ENCODE measurements at regions not wholly inside any gene's neighbourhood (a gene's known extent, or its start where the extent isn't known, plus 50 kb on each side); places are given as distances from the start of the nearest gene placed in this dataset.
"Not testable (repeated sequence)": the region's sequence is repeated elsewhere in the genome, so short reads cannot be mapped to it uniquely, and the experiment has no call there.

DNA sequence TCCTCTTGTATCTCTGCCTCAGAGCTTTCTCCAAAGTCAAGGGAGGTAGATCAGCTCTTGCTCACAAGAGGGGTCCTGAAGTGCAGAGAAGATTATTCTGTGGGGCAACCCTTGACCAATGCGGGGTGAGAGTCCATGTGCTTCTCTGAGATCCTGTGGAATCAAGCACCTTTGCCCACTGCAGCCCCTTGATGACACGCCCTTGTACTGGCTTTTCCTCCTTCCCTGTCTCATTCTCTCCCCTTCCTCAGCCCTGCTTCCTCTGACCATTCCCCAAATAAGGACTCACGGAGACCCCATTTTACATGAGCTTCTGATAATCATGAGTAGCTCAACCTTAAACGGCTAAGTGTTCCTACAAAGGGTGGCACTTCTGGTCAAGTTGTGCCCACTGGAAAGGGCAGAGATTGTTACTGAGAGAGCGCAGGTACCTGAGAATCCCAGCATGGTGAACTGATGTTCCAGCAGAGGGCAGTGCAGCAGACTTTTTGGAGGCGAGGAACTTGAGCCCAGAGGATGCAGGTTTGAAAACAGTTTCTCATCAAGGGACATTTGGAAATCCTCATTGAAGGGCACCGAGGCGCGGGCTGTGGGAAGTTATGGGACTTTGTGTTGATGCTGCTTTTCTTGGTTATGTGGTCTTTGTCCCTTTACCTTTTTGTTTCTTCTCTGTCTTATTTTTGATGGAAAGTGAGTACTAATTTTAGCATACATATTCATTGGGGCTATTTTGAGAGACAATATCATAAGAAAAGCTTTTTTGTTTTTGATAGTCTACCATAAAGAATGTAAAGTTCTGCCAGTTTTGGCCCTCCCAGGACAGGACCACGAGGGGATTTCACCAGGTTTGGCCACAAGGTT is 201.3 kb downstream of the RBM46 start:
- DNase-seq, result no peak

DNA sequence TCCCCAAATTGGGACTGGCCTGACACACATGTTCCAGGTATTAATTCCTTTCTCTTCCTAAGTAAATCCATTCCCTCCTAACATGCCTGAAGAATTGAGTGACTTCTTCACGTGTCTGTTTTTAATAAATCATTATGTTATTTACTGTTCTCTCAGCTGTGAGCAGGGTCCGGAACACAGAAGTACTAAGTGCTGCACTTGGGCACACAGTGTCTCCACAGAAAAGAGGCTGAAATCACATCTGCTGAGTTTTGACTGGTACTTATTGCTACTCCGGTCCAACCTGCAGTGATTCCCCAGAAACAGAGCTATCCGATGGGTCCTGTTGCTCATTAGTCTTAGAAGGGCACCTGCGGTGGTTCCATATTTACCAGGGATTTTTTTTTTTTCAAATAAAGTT is 202.6 kb downstream of the RBM46 start:
- DNase-seq, result no peak

DNA sequence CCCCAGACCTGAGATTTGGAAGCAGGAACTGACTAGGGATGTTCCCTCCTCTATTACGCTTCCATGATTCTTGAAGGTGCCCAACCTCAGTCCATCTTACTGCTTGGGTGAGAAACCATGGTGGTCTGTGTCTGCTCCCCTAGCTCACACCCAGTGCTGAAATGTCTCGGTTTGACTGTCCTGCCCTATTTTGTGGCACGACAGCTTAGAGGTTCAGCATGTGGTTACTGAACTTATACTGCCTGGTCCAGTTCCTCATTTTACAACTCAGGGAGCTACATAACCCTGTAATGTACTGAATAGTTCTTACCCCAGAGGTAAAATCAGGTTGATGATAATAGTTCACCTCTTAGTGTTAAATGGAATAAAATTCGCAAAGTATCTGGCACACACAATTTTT is 203.1 kb downstream of the RBM46 start:
- DNase-seq, result no peak

DNA sequence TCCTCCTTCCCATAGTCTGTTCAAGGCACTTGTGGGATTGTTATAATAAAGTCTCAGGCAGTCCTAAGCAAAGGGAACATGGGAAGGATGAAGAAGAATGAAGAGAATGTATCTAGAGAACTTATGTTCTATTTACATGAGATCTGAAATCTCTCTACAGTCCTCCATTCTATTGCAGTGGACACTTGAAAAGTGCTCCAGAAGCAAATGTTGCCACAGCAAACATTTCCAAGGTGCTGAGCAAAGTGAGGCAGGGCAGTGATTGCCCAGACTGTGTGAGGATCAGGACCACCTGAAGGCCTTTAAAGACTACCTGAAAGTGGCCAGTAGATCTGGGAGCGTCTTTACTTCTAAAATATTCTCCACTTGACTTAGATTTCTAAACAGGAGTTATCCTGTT is 203.5 kb downstream of the RBM46 start:
- no peak for DNase-seq

DNA sequence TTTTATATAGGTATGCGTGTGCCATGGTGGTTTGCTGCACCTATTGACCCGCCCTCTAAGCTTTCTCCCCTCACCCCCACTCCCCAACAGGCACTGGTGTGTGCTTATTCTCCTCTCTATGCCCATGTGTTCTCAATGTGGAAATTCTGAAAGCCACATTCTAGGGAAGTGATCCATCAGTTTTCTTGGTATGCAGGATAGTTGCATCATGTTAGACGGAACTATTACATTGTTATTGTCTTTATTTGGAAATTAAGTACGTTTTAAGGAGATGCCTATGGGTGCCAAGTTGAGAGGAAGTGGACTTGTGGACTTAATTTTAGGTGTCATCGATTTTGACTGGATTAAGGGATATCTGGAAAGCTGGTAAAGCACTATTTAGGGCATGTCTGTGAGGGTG is 204.6 kb downstream of the RBM46 start:
- DNase-seq, result no peak

DNA sequence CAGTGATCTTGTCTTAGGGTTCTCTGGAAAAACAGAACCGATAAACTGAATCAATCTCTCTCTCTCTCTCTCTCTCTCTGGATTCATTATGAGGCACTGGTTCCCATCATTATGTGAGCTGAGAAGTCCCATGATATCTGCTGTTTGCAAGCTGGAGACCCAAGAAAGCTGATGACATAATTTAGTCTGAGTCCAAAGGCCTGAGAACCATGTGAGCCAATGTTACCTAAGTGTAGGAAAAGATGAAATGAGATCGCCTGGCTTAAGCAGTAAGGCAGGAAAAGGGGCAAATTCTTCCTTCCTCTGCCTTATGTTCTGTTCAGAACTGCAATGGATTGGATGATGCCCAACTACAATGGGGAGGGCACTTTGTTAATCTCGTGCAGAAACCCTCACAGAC is 207.4 kb downstream of the RBM46 start:
- DNase-seq, result no peak

DNA sequence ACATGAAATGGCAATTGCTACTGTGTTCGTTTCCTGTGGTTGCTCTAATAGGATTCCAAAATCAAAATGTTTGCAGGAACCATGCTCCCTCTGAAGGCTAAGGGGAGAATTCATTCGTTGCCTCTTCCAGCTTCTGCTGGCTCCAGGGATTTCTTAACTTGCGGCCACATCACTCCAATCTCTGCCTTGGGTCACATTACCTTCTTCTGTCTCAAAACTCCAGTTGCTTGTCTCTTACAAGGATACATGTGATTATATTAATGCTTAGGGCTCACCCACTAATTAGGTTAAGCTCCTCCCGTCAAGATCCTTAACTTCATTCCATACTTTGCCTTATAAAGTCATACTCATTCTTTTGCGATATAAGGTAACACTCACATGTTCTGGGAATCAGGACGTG is 208.4 kb downstream of the RBM46 start:
- DNase-seq, result no peak

DNA sequence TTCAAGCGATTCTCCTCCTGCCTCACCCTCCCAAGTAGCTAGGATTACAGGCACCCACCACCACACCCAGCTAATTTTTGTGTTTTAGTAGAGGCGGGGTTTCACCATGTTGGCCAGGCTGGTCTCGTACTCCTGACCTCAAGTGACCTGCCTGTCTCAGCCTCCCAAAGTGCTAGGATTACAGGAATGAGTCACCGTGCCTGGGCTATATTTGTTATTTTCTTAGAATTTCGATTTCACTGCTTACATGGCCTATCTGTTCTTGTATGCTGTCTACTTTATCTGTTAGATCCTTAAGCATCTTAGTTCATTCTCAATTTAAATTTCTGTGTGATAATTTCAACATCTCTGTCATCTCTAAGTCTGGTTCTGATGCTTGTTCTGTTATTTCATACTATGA is 210.6 kb upstream of the NPY2R start:
- not testable (repeated sequence) for DNase-seq

DNA sequence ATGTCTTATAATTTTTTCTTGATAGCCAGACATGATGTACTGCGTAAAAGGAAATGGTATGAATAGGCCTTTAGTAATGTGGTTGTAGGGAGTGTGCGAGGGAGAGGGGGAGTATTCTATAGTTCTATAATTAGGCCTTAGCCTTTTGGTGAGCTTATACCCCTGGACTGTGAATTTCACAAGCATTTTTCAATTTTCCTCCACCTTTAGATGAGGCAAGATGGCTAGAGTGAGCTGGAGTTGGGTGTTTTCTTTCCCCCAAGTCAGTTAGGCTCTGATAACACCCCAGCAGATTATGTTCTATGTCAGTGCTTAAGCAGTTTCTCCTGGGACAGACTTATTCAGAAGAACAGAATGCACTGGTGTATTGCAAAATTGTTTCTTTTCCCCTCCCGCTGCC is 210.2 kb upstream of the NPY2R start:
- DNase-seq, result no peak

DNA sequence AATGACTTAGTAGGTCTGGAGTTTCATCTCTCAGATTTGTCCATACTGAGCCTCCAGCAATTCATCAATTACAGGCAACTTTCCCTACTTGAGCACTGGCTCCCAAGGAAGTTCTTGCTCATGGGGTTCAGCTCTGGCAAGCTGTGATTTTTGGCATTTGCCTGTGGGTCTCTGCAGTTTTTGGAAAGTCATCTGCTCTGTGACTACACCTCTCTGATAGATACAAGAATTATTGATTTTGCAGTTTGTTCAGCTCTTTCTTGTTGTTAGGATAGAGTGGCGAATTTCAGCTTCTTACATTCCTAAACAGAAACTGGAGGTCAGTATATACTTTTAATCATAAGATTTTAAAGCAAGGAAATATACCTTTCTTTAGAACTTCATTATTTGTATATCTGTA is 209.7 kb upstream of the NPY2R start:
- DNase-seq, result no peak

DNA sequence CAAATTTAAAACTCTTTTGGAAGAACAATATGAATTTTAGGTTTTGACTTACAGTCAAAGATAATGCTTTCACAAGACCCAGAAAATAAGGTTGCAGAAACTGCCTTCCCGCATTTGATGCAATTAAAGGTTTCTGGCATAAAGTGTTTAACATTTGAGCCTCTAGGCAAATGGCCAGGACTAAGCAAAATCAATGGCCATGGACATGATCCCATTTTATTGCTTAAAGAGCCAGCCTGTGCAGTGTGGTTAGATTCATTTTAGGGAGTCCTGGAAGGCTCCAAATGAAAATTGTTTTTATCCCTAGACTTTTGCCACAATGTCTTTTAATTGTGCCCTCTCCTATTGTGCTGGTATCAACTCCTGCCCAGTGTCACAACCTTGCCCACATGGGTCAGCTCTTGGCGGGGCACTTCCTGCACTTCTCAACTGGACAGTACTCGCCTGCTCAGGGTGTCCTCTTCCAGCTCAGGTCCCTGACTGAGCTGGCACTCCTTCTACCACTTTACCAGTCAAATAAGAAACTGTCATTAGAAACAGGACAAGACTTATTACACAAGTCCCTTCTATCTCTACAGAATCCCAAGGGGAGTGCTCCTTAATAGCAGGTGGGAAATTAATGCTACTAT is 208.4 kb upstream of the NPY2R start:
- no peak for DNase-seq

DNA sequence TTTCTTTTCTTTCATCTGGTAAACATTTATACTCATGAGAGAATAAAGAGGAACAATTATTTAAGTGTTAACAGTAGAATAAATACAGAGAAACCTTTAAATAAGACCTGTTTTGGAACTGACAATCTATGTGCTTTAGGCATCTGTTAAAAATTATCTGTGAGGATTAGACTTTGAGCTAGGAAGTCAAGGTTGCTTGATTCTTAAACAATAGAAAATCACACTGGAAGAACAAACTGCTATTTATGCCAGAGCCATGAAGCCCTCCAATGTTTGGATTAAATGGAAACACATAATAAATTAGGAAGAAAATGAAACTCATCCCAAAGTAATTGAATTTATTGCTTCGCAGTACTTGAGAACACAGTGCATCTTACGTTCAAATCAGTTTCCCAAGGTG is 207.2 kb upstream of the NPY2R start:
- DNase-seq, result no peak

DNA sequence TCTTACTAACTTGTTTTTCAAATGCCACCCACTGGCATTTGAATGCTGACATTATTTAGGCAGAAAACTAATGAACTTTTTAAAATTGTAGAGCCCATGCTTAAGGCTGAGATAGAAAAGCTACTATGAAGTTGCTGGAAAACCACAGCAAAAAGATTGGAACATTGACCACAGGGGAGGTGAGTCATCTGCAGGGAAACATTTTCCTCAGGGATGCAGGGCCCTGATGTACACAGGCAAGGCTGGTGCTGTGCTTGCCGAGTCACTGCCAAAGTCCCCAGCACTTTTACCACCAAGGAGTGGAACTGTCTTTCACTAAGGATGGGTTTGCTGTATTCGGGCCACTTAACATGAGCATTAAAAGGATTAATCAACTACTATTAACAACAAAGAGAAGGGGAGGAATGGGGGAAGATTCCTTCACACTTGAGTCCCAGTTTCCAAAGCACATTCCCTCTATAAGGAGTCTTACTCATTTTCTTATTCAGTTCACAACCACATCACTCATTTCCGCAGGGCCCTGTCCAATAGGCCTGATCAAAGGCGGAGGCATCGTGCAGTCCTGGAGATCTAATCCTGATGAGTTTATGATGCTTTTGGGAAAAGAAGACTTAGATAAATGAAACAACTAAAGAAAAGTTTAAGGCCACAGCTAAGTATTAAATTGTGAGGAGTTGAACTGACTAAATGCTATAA is 202.9 kb upstream of the NPY2R start:
- no peak for DNase-seq

DNA sequence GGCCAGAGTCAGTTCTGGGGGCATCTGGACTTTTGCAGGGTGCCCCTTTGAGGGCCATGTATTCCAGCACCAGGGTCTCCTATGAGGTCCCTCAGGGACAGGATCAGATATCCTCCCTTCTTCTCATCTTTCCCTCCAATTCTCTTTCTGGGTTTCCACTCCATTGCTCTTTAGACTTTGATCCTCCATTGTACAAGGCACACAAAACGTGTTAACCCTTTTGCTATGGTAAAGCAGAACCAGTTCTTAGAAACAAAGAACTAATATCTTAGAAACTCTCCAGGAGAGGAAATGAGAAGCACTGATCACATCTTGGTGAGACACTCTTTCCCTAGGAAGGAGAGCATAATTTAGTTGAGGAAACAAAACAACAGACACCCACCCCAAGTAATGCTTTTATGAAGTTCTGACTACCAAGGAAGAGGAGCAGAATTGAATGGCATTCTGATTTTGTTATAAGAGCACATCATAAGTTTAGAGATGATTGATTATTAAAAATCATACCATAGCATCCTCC is 200.7 kb upstream of the NPY2R start:
- DNase-seq, result no peak

DNA sequence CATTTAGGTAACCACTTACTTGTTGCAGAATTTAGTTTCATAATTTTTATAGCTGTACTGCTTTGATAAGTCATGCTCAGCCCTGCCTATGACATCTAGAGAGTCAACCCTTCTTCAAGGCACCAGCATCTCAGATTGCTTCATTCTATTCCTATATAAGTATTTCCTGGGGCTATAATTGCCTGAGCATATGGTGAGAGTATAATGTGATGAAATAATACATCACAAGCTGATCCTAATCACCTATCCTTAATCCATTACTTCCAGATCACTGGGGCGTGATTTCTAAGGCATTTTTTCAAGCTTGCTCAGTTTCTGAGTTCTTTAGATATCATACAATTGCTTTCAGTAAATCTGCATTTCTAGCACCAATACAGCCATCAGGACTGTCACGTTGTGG is 200.0 kb upstream of the NPY2R start:
- DNase-seq, result no peak

DNA sequence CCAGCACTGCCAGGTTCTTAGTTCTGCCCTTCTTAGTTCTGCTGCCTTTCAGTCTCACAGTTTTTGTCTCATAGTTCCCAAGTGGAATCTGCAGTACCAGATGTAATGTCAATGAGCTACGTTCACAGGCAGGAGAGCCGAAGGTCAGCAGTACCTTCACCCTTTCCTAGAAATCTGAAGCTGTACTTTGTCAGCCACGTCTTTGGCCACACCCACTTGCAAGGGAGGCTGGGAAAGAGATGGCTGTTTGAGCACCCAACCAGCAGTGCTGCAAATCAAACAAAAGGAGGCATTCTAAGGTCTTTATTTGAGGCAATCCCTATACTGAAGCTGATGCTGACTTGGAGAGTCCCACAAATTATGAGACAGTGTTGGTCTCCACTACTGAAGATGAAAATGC is 199.1 kb upstream of the NPY2R start:
- DNase-seq, result no peak

DNA sequence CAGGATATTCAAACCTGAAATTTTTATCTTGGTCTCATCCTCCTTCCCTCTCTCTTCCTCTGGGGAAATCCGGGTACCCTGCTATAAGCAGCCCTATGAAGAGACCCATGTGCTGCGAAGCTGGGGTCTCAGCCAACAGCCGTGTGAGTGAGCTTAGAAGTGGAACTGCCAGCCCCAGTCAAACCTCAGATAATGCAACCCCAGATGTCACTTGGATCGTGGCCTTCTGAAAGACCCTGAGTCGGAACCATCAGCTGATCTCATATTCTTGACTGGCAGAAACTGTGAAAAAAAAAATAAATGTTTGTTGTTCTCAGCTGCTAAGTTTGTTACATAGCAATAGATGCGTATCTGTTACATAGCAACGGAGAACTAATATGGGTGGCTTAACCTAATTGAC is 198.1 kb upstream of the NPY2R start:
- DNase-seq, result no peak

DNA sequence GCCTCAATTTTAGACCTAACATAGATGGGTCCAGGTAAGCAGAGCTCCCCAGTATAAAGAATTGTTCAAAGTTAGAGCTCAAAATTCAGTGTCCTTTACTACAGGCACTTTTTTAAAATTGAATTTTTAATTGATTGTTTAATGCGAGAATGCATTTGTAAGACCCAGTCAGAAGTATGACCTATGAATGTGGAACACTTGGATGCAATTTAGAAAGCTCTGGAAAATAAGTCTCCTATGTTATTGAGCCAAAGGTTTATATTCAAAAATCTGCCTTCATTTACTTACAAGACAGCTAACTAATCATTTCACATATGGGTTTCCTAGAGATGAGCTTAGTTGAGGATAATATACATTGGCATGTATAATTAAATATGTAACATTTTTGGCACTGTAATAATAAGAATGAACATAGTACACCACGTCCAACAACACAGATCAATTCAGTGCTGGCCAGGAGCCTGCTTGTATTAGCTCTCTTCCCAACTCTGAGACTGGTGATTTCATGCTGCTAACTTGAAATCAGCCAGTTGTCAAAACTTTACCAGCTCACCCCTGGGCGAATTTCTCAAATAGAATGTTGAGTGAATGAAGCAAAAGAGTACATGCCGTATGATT is 197.2 kb upstream of the NPY2R start:
- DNase-seq, result peak; percentile 43

DNA sequence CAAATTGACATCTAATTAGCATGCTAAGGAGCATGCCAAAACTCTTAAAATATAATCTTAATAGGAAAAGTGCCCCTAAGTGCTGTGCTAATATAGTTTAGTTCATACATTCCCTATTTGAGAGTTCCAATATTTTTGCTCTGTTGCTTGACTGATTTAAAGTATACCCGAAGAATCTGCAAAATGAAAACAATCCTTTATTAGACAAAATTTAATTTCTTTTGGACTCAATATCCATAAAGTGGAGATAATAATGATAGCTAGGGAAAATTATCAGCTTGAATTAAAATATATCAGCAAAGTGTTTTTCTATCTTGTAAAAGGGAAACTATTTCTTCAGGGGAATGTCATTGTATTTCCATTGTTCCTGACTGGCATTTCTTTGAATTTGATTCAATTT is 196.0 kb upstream of the NPY2R start:
- no peak for DNase-seq

DNA sequence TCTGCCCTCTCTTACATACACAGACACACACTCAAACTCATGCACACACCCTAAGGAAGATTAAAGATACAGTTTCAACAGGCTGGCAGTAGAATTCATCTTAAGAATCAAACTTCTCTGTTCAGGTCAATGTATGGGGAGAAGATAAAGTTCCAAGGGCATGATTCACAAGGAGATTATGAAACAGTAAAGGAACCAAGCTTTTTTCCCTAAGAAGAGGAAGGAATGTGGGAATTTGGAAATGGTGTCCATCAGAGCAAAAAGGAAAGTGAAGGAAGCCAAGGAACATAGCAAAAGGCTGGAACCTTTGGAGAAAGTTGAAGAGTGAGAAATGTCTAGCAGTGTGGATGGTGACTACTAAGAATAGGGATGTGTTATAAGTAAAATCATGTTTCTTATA is 191.0 kb upstream of the NPY2R start:
- DNase-seq, result no peak

DNA sequence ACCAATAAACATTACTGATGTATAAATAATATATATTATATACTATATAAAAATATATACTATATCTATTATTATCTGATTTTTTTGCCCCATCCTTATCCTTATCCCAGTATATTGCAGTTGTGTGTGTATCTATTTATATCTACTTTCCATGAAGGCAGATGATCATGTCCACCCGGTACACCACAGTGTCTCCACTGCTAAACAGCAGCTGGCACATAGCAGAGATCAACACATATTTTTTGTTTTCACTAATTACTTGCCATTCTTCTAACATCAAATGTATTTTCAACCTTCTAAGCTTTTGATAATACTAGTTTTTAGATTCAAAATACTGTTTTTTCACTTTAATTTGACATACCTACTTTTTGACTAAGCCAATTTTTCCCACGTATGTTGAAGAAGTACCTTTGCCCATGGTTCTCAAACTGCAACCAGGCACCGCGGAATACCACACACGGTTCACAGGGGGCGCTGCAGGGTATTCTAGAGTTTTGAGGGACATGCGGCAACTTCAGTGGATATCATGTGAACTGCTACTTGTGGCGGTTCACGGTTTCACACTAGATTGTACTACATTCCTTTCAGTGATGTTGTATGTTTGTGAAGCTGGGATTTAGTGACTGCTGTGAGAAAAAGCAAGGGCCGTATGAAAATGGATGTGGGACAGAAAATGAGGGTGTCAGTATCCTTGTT is 182.5 kb upstream of the NPY2R start:
- no peak for DNase-seq

DNA sequence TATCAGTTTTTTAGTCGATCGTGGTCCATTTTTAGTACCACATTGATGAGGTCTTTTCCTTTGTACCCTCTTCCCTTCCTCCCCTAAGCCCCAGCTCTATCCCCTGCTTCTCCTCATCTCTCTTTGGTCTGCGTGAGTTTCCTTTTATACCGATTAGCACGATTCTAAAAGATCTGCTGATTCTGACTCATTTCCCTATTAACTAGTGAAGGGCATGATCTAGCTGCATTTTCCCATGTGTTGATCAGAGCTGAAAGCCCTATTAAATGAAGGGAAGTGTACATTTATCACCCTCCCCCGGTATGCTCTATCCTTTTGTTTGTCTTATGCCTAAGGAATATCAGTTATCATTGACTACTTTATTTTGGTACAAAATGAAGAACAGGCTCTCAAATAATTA is 181.7 kb upstream of the NPY2R start:
- no peak for DNase-seq

Data from skin of body (tissue), 1 donor.